ENCODE measurements at regions not wholly inside any gene's neighbourhood (a gene's known extent, or its start where the extent isn't known, plus 50 kb on each side); places are given as distances from the start of the nearest gene placed in this dataset.
A peak's percentile ranks its signal among the peaks of the same experiment; 100 is the strongest.

GRCh38 chr1:36582066-36582755, 99.5 kb upstream of the CSF3R start:
- DNase-seq (ENCODE audit: low read depth in 2 of 3, low spot score in 2 of 3), result no peak

- no peak for DNase-seq (ENCODE audit: low read depth in 2 of 3, low spot score in 2 of 3)
Measured at GRCh38 chr1:36580524-36580923, 97.8 kb upstream of the CSF3R start.

- DNase-seq (ENCODE audit: low read depth in 2 of 3, low spot score in 2 of 3), result no peak
Measured at GRCh38 chr1:36579039-36579438, 96.3 kb upstream of the CSF3R start.

GRCh38 chr1:36576551-36577110, 93.9 kb upstream of the CSF3R start:
- DNase-seq (ENCODE audit: low read depth in 2 of 3, low spot score in 2 of 3), result no peak

DNA sequence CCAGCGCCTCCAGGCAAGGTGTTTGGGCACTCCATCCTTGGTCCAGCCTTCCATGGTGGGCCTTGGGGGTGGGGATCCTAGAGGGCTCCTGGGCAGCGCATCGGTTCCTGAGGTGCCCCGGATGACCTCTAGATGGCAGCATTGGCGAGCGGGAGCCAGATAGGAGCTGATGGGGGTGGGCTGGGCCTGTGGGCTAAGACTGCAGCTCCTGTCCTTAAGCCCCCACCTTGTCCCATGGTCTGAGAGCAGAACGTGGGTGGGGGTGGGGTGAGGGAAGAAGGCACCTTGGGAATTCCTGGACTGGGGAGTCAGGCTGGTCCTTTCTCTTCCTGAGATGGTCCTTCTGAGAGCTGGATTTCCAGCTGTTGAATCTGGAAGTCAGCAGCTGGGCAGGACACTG, 93.4 kb upstream of the CSF3R start:
- peak; percentile 8 to 32 (median 32) for DNase-seq (ENCODE audit: low read depth in 2 of 3, low spot score in 2 of 3)

DNA sequence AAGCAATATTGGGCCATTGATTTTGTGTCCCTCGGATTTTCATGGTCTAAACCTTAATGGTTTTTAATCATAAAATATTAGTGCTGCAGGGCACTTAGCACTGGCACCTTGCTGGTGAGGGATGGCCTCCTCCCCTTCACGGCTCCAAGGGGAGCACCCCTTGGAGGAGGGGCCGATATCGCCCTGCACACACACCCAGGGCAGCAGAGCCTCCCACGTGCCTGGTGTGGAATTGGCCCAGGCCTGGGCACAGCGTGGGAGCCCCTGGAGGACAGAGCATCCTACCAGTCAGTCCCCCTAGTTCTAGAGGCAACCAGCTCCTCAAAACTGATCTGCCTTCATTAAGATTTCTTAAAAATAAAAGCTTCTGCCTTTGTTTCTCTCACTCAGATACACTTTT, 90.7 kb upstream of the CSF3R start:
- no peak for DNase-seq (ENCODE audit: low read depth in 2 of 3, low spot score in 2 of 3)

GRCh38 chr1:36572906-36573305, 90.2 kb upstream of the CSF3R start:
- DNase-seq (ENCODE audit: low read depth in 2 of 3, low spot score in 2 of 3), result no peak

DNA sequence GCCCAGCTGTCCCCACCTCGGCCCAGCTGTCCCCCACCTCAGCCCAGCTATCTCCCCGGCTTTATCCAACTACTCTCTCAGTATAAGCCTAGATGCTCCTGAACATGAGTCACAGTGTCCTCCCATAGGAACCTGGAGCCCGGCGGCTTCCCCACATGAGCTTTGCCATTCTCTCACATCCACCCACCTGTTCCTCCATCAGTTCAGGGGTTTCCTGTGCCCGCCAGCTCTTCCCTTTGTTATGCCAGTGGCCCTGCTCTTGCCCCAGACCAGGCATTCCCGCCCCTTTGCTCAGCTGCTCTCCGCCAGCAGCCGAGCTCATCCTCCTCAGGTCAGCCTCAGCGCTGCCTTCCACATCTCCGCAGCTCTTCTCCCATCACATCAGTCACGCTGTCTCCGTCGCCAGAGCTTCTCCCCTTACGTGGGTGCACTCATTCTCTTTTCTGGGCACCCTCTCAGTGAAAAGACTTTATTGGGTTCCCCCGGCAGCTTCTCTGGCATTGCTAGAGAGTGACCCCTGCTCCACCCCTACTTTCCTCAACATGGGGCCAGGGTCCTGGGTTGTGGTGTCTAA, 89.5 kb upstream of the CSF3R start:
- DNase-seq (ENCODE audit: low read depth in 2 of 3, low spot score in 2 of 3), result no peak

DNA sequence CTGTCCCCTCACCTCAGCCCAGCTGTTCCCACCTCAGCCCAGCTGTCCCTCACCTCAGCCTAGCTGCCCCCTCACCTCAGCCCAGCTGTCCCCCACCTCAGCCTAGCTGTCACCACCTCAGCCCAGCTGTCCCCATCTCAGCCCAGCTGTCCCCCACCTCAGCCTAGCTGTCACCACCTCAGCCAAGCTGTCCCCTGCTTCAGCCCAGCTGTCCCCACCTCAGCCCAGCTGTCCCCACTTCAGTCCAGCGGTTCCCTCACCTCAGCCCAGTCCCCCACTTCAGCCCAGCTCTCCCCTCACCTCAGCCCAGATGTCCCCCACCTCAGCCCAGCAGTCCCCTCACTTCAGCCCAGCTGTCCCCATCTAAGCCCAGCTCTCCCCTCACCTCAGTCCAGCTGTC, 88.4 kb upstream of the CSF3R start:
- no peak for DNase-seq (ENCODE audit: low read depth in 2 of 3, low spot score in 2 of 3)

- DNase-seq (ENCODE audit: low read depth in 2 of 3, low spot score in 2 of 3), result no peak
Measured at GRCh38 chr1:36570478-36571060, 87.9 kb upstream of the CSF3R start.

GRCh38 chr1:36570006-36570405, 87.3 kb upstream of the CSF3R start:
- DNase-seq (ENCODE audit: low read depth in 2 of 3, low spot score in 2 of 3), result no peak

GRCh38 chr1:36567601-36568341, 85.1 kb upstream of the CSF3R start:
- no peak for DNase-seq (ENCODE audit: low read depth in 2 of 3, low spot score in 2 of 3)

DNA sequence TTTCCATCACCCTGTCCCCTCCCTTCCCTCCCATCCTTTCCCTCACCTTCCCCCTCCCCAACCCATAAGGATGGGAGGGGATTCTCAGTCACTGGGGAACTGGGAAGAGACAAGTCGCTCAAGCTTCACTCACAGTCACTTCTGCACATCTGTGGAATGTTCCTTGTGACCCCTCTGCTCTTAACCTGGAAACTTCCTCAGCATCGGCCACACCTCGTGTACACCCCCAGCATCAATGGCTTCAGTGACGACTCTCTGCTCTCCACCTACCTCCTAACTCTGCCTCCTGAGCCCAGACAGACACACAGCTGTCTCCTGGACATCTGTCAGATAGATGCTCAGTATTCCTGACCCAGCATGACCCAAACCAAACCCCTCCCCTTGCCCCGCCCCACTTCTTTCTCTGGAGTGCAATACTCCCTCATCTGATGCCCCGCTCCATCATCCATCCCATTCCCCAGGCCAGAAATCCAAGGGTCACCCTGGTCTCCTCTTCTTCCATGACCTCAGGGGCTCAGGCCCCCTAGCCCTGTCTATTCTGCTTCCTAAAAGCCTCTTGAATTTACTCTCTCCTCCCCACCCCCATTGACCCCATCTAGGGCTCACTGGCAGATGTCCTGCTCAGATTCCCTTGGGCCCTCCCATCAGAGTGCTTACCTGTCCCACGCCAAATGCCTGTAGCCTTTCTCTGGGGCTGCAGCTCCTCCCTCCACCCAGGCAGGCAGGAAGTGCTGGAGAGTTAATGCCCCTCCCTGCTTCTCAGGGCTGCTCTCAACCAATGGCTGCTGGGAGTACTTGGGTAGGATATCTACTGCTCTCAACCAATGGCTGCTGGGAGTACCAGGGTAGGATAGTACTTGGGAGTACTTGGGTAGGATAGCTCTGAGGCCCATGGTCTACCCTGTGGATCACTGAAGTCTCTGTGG, 83.1 kb upstream of the CSF3R start:
- DNase-seq (ENCODE audit: low read depth in 2 of 3, low spot score in 2 of 3), result no peak

- no peak for DNase-seq (ENCODE audit: low read depth in 2 of 3, low spot score in 2 of 3)
Measured at GRCh38 chr1:36562181-36562685, 79.5 kb upstream of the CSF3R start.

- no peak for DNase-seq (ENCODE audit: low read depth in 2 of 3, low spot score in 2 of 3)
Measured at GRCh38 chr1:36561361-36561724, 78.6 kb upstream of the CSF3R start.

DNA sequence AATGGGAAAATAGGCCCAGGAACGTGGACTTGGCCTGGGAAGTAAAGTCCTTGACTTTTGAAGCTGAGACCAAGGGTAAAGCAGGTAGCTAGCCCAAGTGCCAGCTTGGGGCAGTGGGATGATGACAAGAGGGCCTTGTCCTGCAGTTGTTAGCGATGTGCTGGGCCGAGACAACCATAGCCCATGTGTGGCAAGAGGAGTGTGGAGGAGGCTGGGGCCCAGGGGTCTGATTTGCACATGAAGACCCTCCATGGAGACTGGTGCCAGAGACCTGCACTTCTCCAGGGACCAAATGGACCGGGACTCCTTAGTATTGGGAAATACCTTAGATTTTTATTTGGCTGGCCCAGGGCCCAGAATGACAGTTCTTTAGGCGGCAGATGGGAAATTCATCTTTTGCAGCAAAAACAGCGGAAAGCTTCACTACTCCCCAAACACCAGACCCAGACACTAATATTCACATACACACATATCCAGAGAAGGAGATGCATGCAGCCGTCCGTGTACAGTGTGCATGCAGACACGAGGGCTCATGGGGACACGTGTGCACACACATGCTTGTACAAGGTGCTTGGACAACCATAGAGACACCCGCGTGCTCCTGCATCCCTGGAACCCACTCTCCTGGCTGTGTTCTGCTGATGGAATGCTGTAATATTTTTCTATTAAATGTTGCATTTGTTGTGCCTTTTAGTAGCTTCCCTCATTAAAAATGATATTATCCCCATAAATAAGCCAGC, 78.1 kb upstream of the CSF3R start:
- no peak for DNase-seq (ENCODE audit: low read depth in 2 of 3, low spot score in 2 of 3)

GRCh38 chr1:36560177-36560576, 77.5 kb upstream of the CSF3R start:
- DNase-seq (ENCODE audit: low read depth in 2 of 3, low spot score in 2 of 3), result no peak

- DNase-seq (ENCODE audit: low read depth in 2 of 3, low spot score in 2 of 3), result no peak
Measured at GRCh38 chr1:36559061-36559460, 76.3 kb upstream of the CSF3R start.

DNA sequence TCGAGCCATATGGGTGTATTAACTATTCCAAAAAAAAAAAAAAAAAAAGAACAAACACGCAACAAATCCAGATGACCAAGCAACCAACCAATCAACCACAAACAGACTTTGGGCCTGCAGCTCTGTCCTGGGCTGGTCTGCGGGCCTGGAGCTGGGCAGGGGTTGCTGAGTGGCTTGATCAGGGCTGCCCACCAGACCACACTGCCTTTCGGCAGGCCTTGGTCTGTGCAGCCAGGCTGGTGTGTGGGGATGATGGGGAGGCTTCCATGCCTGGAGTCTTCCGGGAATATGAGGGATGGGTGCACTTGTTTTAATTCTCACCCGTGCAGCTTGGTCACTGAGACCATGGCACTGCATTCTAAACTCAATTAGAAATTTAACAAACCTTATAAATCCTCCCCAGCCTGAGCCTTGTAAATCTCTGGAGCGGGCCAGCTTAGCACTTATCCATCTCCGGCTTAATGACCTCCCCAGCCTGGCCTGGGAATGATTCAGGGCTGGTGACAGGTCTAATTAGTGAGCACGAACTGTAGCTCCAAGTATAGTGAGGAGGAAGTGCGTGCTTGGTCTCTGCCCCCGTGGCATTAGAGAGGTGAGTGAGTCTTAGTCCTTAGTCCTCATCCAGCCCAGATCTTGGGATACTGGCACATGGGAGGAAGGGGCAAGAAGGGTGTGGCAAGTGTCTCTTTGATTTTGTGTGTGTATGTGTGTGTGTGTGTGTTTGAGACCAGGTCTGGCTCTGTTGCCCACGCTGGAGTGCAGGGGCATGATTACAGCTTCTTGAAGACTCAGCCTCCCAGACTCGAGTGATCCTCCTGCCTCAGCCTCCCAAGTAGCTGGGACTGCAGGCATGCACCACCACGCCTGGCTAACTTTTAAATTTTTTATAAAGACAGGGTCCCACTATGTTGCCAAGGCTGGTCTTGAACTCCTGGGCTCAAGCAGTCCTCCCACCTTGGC, 74.6 kb upstream of the CSF3R start:
- no peak for DNase-seq (ENCODE audit: low read depth in 2 of 3, low spot score in 2 of 3)
